GM23338 (cell line): ENCODE measurements at regions not wholly inside any gene's neighbourhood (a gene's known extent, or its start where the extent isn't known, plus 50 kb on each side); places are given as distances from the start of the nearest gene placed in this dataset.

ENCODE experiments used
- ATAC-seq: fragments of 200-7000 bp; cut with Tn5 transposase; 3 replicates; pipeline ENCODE4 v1.9.1; 2020
- DNase-seq: peaks from one replicate; pipeline ENCODE4 v3.0.0-alpha.2; 2015; ENCODE audit warnings: low spot score
- H2AFZ ChIP-seq: fragments of 200-600 bp; sonication (generic); 2 replicates; pipeline ENCODE4 v1.8.0; 2016; ENCODE audit warnings: antibody characterized with exemption, mild to moderate bottlenecking, moderate library complexity
- H3F3A ChIP-seq: fragments of 200-600 bp; sonication (generic); replicated peaks from 2 replicates; pipeline ENCODE4 v1.8.0; 2017; ENCODE audit warnings: antibody characterized with exemption, mixed run types, low read depth
- H3K27ac ChIP-seq: fragments of 200-600 bp; sonication (generic); 2 replicates; pipeline ENCODE4 v1.6.1; 2016; ENCODE audit warnings: low read depth
- H3K27me3 ChIP-seq: fragments of 200-600 bp; sonication (generic); 2 replicates; pipeline ENCODE4 v1.8.0; 2016; ENCODE audit warnings: mild to moderate bottlenecking, mixed run types, moderate library complexity; ENCODE audit not compliant: insufficient read depth
- H3K36me3 ChIP-seq: fragments of 200-600 bp; sonication (generic); 2 replicates; pipeline ENCODE4 v1.8.0; 2016; ENCODE audit warnings: mild to moderate bottlenecking; ENCODE audit not compliant: insufficient read depth
- H3K4me1 ChIP-seq: fragments of 200-600 bp; sonication (generic); 2 replicates; pipeline ENCODE4 v1.8.0; 2016; ENCODE audit warnings: mild to moderate bottlenecking, moderate library complexity; ENCODE audit not compliant: insufficient read depth
- H3K4me2 ChIP-seq: fragments of 200-600 bp; sonication (generic); 2 replicates; pipeline ENCODE4 v1.7.1; 2017; ENCODE audit warnings: mixed run types
- H3K4me3 ChIP-seq: fragments of 200-600 bp; sonication (generic); 2 replicates; pipeline ENCODE4 v1.6.1; 2016; ENCODE audit warnings: mixed run types
- H3K79me2 ChIP-seq: fragments of 200-600 bp; sonication (generic); replicated peaks from 2 replicates; pipeline ENCODE4 v1.8.0; 2017; ENCODE audit warnings: mild to moderate bottlenecking; ENCODE audit not compliant: insufficient read depth
- H3K9me2 ChIP-seq: fragments of 200-600 bp; sonication (generic); 2 replicates; pipeline ENCODE4 v1.8.0; 2017; ENCODE audit not compliant: insufficient read depth
- H4K20me1 ChIP-seq: fragments of 200-600 bp; sonication (generic); replicated peaks from 2 replicates; pipeline ENCODE4 v1.8.0; 2017; ENCODE audit warnings: mild to moderate bottlenecking; ENCODE audit not compliant: insufficient read depth
- H3K27ac Mint-ChIP-seq: 2 replicates; pipeline ENCODE4 v1.8.0; 2020; ENCODE audit warnings: inconsistent platforms, mild to moderate bottlenecking, moderate library complexity, mixed read lengths
- H3K27me3 Mint-ChIP-seq: 3 replicates; pipeline ENCODE4 v1.8.0; 2022; ENCODE audit warnings: low read depth, mild to moderate bottlenecking, moderate library complexity, mixed read lengths, inconsistent platforms; ENCODE audit not compliant: insufficient read depth, poor library complexity
- H3K36me3 Mint-ChIP-seq: 3 replicates; pipeline ENCODE4 v1.8.0; 2021; ENCODE audit warnings: low read depth, mild to moderate bottlenecking, inconsistent platforms, moderate library complexity, mixed read lengths
- H3K4me1 Mint-ChIP-seq: 3 replicates; pipeline ENCODE4 v1.8.0; 2020; ENCODE audit warnings: mild to moderate bottlenecking, inconsistent platforms, mixed read lengths
- H3K4me3 Mint-ChIP-seq: 3 replicates; pipeline ENCODE4 v1.8.0; 2021; ENCODE audit warnings: moderate library complexity, mild to moderate bottlenecking, inconsistent platforms, mixed read lengths
- H3K9me3 Mint-ChIP-seq: 3 replicates; pipeline ENCODE4 v1.8.0; 2020; ENCODE audit warnings: moderate library complexity, mild to moderate bottlenecking, inconsistent platforms, mixed read lengths
- CREB1 ChIP-seq: fragments of 250-450 bp; sonication (Bioruptor Pico); IDR thresholded peaks from 2 replicates; pipeline ENCODE4 v1.5.0; 2020; ENCODE audit warnings: low read depth, mild to moderate bottlenecking, moderate library complexity
- CTCF ChIP-seq, 2 experiments: fragments of 200-600 bp in 1 of 2; sonication (generic) in 1 of 2; conservative IDR thresholded peaks; 2 replicates each; pipeline versions ENCODE4 v1.5.1 to v1.6.1; 2016 to 2017; ENCODE audit warnings: antibody characterized with exemption in 2 of 2, low read depth in 2 of 2, mild to moderate bottlenecking in 2 of 2, moderate library complexity in 1 of 2
- ETS1 ChIP-seq: IDR thresholded peaks from 2 replicates; pipeline ENCODE4 v1.6.1; 2016; ENCODE audit warnings: antibody characterized with exemption
- EZH2 ChIP-seq: fragments of 200-600 bp; sonication (generic); IDR thresholded peaks from one replicate; pipeline ENCODE4 v1.8.0; 2017; ENCODE audit warnings: antibody characterized with exemption, mild to moderate bottlenecking, low read depth; ENCODE audit not compliant: unreplicated experiment
- EZH2phosphoT487 ChIP-seq: fragments of 200-600 bp; sonication (generic); IDR thresholded peaks from one replicate; pipeline ENCODE4 v1.8.1; 2018; ENCODE audit warnings: antibody characterized with exemption; ENCODE audit not compliant: unreplicated experiment
- JUNB ChIP-seq: IDR thresholded peaks from one replicate; pipeline ENCODE4 v1.6.1; 2016; ENCODE audit warnings: antibody characterized with exemption; ENCODE audit not compliant: unreplicated experiment
- REST ChIP-seq: IDR thresholded peaks from one replicate; pipeline ENCODE4 v1.6.1; 2018; ENCODE audit warnings: antibody characterized with exemption; ENCODE audit not compliant: unreplicated experiment
- STAT1 ChIP-seq: IDR thresholded peaks from one replicate; pipeline ENCODE4 v1.6.1; 2016; ENCODE audit warnings: antibody characterized with exemption; ENCODE audit not compliant: unreplicated experiment
- ZNF331 ChIP-seq: fragments of 250-450 bp; sonication (Bioruptor Pico); IDR thresholded peaks from 2 replicates; pipeline ENCODE4 v1.5.0; 2020; ENCODE audit warnings: low read depth, mild to moderate bottlenecking, moderate library complexity
- ZNF462 ChIP-seq: fragments of 250-450 bp; sonication (Bioruptor Pico); IDR thresholded peaks from 2 replicates; pipeline ENCODE4 v1.5.0; 2020; ENCODE audit warnings: mild to moderate bottlenecking, moderate library complexity

- peak; percentile 93 for DNase-seq
- peaks cover 10% of the 10 kb centered on the region for H3K4me1 Mint-ChIP-seq
- H3K36me3 ChIP-seq: no peaks in the 10 kb centered on the region
- TF ChIP-seq JUNB (no peak), ZNF462 (peak; percentile 56; the same call in 1 of the 2 replicates), CTCF (conservative IDR thresholded peaks at IDR 0.05; ENCODE audit: low read depth in 2 of 2) (peak; percentile 76 to 93)
- peaks cover 2% of the 10 kb centered on the region; the same call in 1 of the 2 replicates for H3K4me1 ChIP-seq
- no peak overlapping the region for H3K4me3 Mint-ChIP-seq
- H3K27ac ChIP-seq: no peak overlapping the region
- H4K20me1 ChIP-seq: no peaks in the 10 kb centered on the region
- H3K9me2 ChIP-seq: no peaks in the 10 kb centered on the region
- no peak overlapping the region for H3K27ac Mint-ChIP-seq
- H3K79me2 ChIP-seq: no peaks in the 10 kb centered on the region
- no peaks in the 10 kb centered on the region for H3K27me3 ChIP-seq
- H3K27me3 Mint-ChIP-seq: peaks cover 5% of the 10 kb centered on the region
- peak; percentile 97 for ATAC-seq
- no peaks in the 10 kb centered on the region for H3F3A ChIP-seq
- H3K4me3 ChIP-seq: no peak overlapping the region
- H3K36me3 Mint-ChIP-seq: no peaks in the 10 kb centered on the region
- H3K9me3 Mint-ChIP-seq: no peaks in the 10 kb centered on the region
- no peak overlapping the region for H2AFZ ChIP-seq
- no peak overlapping the region for H3K4me2 ChIP-seq
Measured at GRCh38 chr2:191566344-191566743, 111.6 kb upstream of the NABP1 start.

GRCh38 chr2:191567206-191567605 lies 110.7 kb upstream of the NABP1 start:
- peaks cover 4% of the 10 kb centered on the region; the same call in 1 of the 2 replicates for H3K4me1 ChIP-seq
- H3K4me3 ChIP-seq: no peak overlapping the region
- H3K4me1 Mint-ChIP-seq: peaks cover 12% of the 10 kb centered on the region
- H3K27me3 ChIP-seq: no peaks in the 10 kb centered on the region
- H3K9me2 ChIP-seq: no peaks in the 10 kb centered on the region
- H2AFZ ChIP-seq: no peak overlapping the region
- H3K27ac ChIP-seq: no peak overlapping the region
- no peak overlapping the region for H3K4me3 Mint-ChIP-seq
- no peaks in the 10 kb centered on the region for H3K9me3 Mint-ChIP-seq
- H3K36me3 ChIP-seq: no peaks in the 10 kb centered on the region
- DNase-seq (no peak), ATAC-seq (no peak)
- no peak overlapping the region for H3K4me2 ChIP-seq
- no peaks in the 10 kb centered on the region for H3K79me2 ChIP-seq
- no peaks in the 10 kb centered on the region for H4K20me1 ChIP-seq
- H3K27ac Mint-ChIP-seq: no peak overlapping the region
- H3K36me3 Mint-ChIP-seq: no peaks in the 10 kb centered on the region
- H3K27me3 Mint-ChIP-seq: peaks cover 1% of the 10 kb centered on the region
- H3F3A ChIP-seq: no peaks in the 10 kb centered on the region
- TF ChIP-seq EZH2 (no peak), STAT1 (no peak), CREB1 (no peak), REST (no peak), ZNF331 (no peak), EZH2phosphoT487 (no peak), ETS1 (no peak)
